Stimulated activated CD4-positive, alpha-beta T cell treated with anti-CD3 and anti-CD28 coated beads, Interleukin-15, amount 100 ng/mL, for 1 hour (primary cell): ENCODE measurements at regions not wholly inside any gene's neighbourhood (a gene's known extent, or its start where the extent isn't known, plus 50 kb on each side); places are given as distances from the start of the nearest gene placed in this dataset.

Experiments used
- DNase-seq, 2 donors: peaks; one replicate each; pipeline ENCODE4 v3.0.0-alpha.2; 2020; ENCODE audit warnings: low read depth in 1 of 2, low spot score in 1 of 2

GRCh38 chr5:5650949-5651348 is 228.5 kb downstream of the ICE1 start:
- no peak for DNase-seq

- no peak for DNase-seq
Measured at GRCh38 chr5:5650242-5650641, 227.8 kb downstream of the ICE1 start.

- no peak for DNase-seq
Measured at GRCh38 chr5:5649641-5650040, 227.2 kb downstream of the ICE1 start.

GRCh38 chr5:5648694-5649093 is 226.2 kb downstream of the ICE1 start:
- DNase-seq = no peak

- DNase-seq = no peak
Measured at GRCh38 chr5:5645891-5646290, 223.4 kb downstream of the ICE1 start.

DNA sequence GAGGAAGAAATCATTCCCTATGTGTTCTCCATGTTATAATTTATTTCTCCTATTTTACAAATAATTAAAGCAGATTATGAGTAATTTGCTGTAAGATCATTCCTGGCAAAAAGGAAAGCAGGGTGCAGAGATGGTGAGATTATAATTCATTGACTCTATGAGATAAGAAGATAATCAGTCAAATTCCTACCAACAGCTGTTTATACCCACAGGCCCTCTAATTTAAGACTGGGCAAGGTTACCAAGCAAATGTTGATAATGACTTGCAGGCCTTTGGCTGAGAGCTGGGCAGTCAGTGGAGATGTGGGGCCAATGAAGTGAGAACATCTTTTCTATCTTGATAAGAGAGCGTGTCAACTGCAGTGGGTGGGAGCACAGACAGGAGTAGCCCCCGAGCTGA is 222.7 kb downstream of the ICE1 start:
- no peak for DNase-seq

DNA sequence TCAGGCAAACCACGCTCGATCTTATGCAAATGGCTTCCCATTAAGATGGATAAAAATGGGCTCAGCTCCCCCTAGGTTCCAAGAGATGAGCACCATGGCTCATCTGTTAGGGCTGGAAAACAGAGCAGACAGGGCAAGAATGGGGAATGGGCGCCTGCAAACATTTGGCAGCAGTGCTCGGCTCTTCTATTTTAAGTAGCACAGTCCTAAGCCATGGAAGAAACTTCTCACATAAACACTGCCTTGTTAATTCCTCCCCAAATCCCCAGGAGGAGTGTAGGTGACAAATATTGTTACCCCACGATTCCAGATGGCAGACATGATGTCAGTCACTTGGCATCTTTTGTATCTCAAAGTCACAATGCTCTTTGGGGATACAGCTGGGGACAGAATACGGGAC is 221.8 kb downstream of the ICE1 start:
- DNase-seq = no peak

GRCh38 chr5:5643481-5643880 is 221.0 kb downstream of the ICE1 start:
- DNase-seq = no peak

DNA sequence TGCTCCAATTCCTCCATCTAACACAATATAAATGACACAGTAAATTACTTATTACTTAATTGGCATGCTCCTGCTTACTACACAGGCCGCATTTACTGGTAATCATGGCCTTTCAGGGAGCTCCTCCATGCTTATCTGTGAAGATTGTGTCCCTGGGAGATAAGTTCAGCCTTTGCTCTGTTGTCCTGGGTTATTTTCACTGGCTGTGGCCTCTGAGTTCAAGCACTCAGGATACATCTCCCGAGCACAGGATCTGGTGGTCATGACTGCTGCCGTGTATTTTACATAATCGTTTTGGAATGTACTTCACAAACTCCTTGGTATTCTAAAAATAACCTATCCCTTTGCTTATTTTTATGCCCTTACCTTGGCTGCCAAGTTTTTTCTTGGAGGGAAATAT is 215.7 kb downstream of the ICE1 start:
- DNase-seq = no peak

- no peak for DNase-seq
Measured at GRCh38 chr5:5637173-5637572, 214.7 kb downstream of the ICE1 start.

GRCh38 chr5:5634817-5635216 is 212.3 kb downstream of the ICE1 start:
- DNase-seq = no peak

- no peak for DNase-seq
Measured at GRCh38 chr5:5633579-5633978, 211.1 kb downstream of the ICE1 start.

DNA sequence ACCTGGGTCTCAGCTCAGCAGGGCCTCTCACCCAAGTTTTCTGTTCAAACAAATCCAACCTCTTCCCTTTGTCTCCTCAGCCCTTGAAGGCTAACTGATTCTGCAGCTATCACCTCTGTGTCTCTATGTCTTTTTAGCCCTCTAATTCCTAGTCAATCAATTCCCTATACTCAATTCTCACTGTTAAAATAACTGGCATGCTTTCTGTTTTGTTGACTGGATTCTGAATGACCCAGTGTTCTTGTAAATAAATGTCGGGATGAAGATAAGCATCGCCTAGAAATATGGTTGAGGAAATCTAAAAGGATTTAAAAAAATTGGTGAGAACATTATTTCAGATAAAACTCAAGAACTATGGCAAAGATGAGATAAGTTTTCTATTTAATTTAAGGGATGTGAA is 210.2 kb downstream of the ICE1 start:
- no peak for DNase-seq

DNA sequence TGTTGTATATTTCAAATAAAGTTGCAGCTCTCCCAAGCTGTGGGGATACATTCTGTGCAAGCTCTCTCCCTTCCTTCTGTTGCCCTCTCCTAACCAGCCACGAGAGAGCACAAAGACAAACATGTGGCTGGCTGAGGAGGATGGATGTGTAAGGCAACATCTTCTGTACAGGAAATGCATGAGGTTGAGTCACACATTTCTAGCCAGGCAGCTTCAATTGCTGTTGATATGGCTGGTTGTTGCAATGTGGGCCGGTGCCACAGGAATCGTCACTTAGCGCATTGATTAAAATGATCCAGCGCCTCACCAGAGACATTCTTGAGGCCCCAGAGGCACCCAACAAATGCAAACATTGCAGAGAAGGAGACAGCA is 207.1 kb downstream of the ICE1 start:
- no peak for DNase-seq

GRCh38 chr5:5628866-5629606 is 206.6 kb downstream of the ICE1 start:
- DNase-seq = no peak

DNA sequence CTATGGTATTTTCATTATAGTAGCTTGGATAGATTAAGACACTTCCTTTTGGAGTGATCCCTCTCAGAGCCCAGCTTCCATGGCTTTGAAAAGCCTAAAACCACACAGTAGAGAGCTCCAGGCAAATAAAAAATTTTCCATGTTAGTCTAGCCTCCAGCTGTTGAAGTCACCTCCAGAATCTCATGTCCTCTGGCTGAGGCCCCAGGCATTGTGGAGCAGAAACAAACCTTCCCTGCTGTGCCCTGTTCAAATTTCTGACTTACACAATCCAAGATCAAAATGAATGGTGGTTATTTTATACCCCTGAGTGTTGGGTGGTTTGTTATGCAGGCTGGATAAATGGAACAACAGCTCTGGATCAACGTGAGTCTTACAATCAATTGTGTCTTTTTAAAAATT is 203.9 kb downstream of the ICE1 start:
- DNase-seq = no peak

GRCh38 chr5:5625491-5625890 is 203.0 kb downstream of the ICE1 start:
- DNase-seq = no peak

- DNase-seq = no peak
Measured at GRCh38 chr5:5623397-5623796, 200.9 kb downstream of the ICE1 start.

DNA sequence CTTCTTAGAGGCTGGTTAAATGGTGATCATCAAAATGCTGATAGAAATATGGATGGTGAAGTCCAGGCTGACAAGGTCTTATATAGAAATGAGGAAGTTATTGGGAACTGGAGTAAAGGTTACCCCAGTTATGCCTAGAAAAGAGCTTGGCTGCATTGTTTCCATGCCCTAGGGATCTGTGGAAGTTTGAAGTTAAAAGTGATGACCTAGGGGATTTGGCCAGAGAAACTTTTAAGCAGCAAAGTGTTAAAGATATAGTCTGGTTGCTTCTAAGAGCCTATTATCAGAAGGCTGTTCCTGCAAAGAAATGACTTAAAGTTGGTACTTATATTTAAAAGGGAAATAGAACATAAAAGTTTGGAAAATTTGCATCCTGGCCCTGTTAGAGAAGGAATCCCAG is 200.3 kb downstream of the ICE1 start:
- no peak for DNase-seq

DNA sequence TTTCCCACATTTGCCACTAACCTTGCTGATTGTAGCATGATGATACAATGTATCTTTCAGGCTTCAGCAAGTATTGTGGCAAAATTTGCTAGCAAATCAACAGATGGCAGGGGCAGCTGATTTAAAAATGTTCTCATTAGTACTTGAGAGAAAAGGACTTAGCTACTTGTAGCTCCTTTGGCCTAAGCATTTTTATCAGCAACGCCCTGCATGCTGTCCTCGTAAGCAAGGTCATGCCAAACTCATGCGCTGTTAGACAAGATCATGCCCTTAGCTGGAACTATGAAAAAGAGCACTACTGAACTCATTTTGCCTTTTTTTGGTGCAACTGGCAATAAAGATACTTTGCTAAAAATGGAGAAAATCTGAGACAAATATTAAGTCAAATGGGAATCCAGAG is 197.1 kb downstream of the ICE1 start:
- DNase-seq = no peak

GRCh38 chr5:5617024-5617423 is 194.5 kb downstream of the ICE1 start:
- DNase-seq = no peak

GRCh38 chr5:5616247-5616895 is 193.9 kb downstream of the ICE1 start:
- no peak for DNase-seq

DNA sequence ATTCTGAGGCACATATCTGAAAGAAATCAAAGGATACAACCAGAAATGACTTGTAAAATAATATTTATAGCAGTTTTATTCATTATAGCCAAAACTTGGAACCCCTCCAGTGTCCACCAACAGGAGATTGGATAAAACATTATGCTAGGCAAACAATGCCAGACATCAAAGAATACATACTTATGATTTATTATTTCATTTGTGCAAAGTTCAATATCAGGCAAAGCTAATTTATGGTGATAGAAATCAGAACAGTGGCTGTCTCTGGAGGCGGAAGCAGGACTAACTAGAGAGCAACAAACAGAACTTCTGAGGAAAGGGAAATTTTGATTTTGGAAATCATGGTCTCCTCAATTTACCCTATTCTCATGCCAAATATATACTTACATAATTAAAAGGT is 193.1 kb downstream of the ICE1 start:
- DNase-seq = no peak
